ENCODE measurements at regions not wholly inside any gene's neighbourhood (a gene's known extent, or its start where the extent isn't known, plus 50 kb on each side); places are given as distances from the start of the nearest gene placed in this dataset.
"Not testable (repeated sequence)": the region's sequence is repeated elsewhere in the genome, so short reads cannot be mapped to it uniquely, and the experiment has no call there.

- CTCF ChIA-PET: interaction anchor here (0.6 kb wide), 1 partner anchor 14 kb away, joined by 3 read pairs; no protein-coding TSS in a partner anchor
- Histone ChIP-seq H3K27me3 (ENCODE audit: control insufficient read depth in 1 of 2, insufficient read depth in 2 of 2, low read length in 2 of 2) (peaks cover 21 to 40% of the 10 kb centered on the region in 2 experiments), H3K4me3 (ENCODE audit: low read length) (peak overlapping the region; percentile 47), H3K4me1 (ENCODE audit: insufficient read depth, low read length) (peaks cover 16% of the 10 kb centered on the region), H3K9me3 (ENCODE audit: control insufficient read depth in 1 of 2, insufficient read depth in 1 of 2, low read length in 2 of 2) (no peaks in the 10 kb centered on the region), H3K27ac (ENCODE audit: low read depth in 1 of 2, low read length in 2 of 2) (no peak overlapping the region), H3K36me3 (ENCODE audit: insufficient read depth, low read length) (no peaks in the 10 kb centered on the region)
- Mint-ChIP-seq H3K27ac (no peak overlapping the region), H3K9me3 (no peaks in the 10 kb centered on the region), H3K4me1 (ENCODE audit: low read depth) (peaks cover 5% of the 10 kb centered on the region), H3K4me3 (peak overlapping the region; percentile 66), H3K36me3 (ENCODE audit: low read depth) (no peaks in the 10 kb centered on the region), H3K27me3 (peaks cover 57% of the 10 kb centered on the region)
- POLR2A ChIA-PET: interaction anchor here (1.5 kb wide), 1 partner anchor 131 kb away, joined by 4 read pairs; no protein-coding TSS in a partner anchor
- intact Hi-C loops (cut with DNase I, micrococcal nuclease): loop anchor here (5.0 kb wide), 2 partner anchors 198 to 263 kb away; no protein-coding TSS in a partner anchor
- no peak for TF ChIP-seq CTCF (IDR thresholded peaks at IDR 0.05)
- no peak for ATAC-seq (ENCODE audit: poor library complexity)
- no peak for DNase-seq
Observed at GRCh38 chr5:36743891-36744772, 132.4 kb upstream of the NIPBL start.

- CTCF ChIA-PET: no interaction called here
- POLR2A ChIA-PET: interaction anchor here (1.5 kb wide), 1 partner anchor 130 kb away, joined by 4 read pairs; no protein-coding TSS in a partner anchor
- H3K9me3 ChIP-seq (ENCODE audit: control insufficient read depth in 1 of 2, insufficient read depth in 1 of 2, low read length in 2 of 2): no peaks in the 10 kb centered on the region
- peaks cover 21 to 40% of the 10 kb centered on the region in 2 experiments for H3K27me3 ChIP-seq (ENCODE audit: control insufficient read depth in 1 of 2, insufficient read depth in 2 of 2, low read length in 2 of 2)
- no peak overlapping the region for H3K27ac ChIP-seq (ENCODE audit: low read depth in 1 of 2, low read length in 2 of 2)
- Mint-ChIP-seq H3K4me3 (peak overlapping the region; percentile 87), H3K36me3 (ENCODE audit: low read depth) (no peaks in the 10 kb centered on the region), H3K4me1 (ENCODE audit: low read depth) (peaks cover 5% of the 10 kb centered on the region), H3K27ac (no peak overlapping the region), H3K27me3 (peaks cover 60% of the 10 kb centered on the region), H3K9me3 (no peaks in the 10 kb centered on the region)
- no peak for TF ChIP-seq CTCF (IDR thresholded peaks at IDR 0.05)
- peak overlapping the region; percentile 47 for H3K4me3 ChIP-seq (ENCODE audit: low read length)
- ATAC-seq (ENCODE audit: poor library complexity) (peak; percentile 62), DNase-seq (peak in 8 of 14 experiments; percentile 2 to 48 (median 23))
- intact Hi-C loops (cut with DNase I, micrococcal nuclease): loop anchor here (5.0 kb wide), 2 partner anchors 197 to 262 kb away; no protein-coding TSS in a partner anchor
- H3K4me1 ChIP-seq (ENCODE audit: insufficient read depth, low read length): peaks cover 16% of the 10 kb centered on the region
- no peaks in the 10 kb centered on the region for H3K36me3 ChIP-seq (ENCODE audit: insufficient read depth, low read length)
Observed at GRCh38 chr5:36744773-36745589, 131.6 kb upstream of the NIPBL start.

GRCh38 chr5:36747794-36748193 is 128.8 kb upstream of the NIPBL start:
- H3K27ac ChIP-seq (ENCODE audit: low read depth in 1 of 2, low read length in 2 of 2); ATAC-seq (ENCODE audit: poor library complexity); H3K9me3 Mint-ChIP-seq; H3K36me3 Mint-ChIP-seq (ENCODE audit: low read depth); H3K4me3 Mint-ChIP-seq; CTCF ChIA-PET; H3K4me3 ChIP-seq (ENCODE audit: low read length); DNase-seq; H3K4me1 Mint-ChIP-seq (ENCODE audit: low read depth); H3K9me3 ChIP-seq (ENCODE audit: control insufficient read depth in 1 of 2, insufficient read depth in 1 of 2, low read length in 2 of 2); H3K36me3 ChIP-seq (ENCODE audit: insufficient read depth, low read length); H3K27ac Mint-ChIP-seq; intact Hi-C loops (cut with DNase I, micrococcal nuclease); POLR2A ChIA-PET: not testable (repeated sequence)
- peaks cover 16 to 40% of the 10 kb centered on the region in 2 experiments for H3K27me3 ChIP-seq (ENCODE audit: control insufficient read depth in 1 of 2, insufficient read depth in 2 of 2, low read length in 2 of 2)
- H3K4me1 ChIP-seq (ENCODE audit: insufficient read depth, low read length): peaks cover 16% of the 10 kb centered on the region
- H3K27me3 Mint-ChIP-seq: peaks cover 52% of the 10 kb centered on the region

Data from CD4-positive, alpha-beta T cell (primary cell).